Activated CD4-positive, alpha-beta T cell treated with anti-CD3 and anti-CD28 coated beads for 48 hours (primary cell): ENCODE measurements at regions not wholly inside any gene's neighbourhood (a gene's known extent, or its start where the extent isn't known, plus 50 kb on each side); places are given as distances from the start of the nearest gene placed in this dataset.
A peak's percentile ranks its signal among the peaks of the same experiment; 100 is the strongest.
"Not testable (repeated sequence)": the region's sequence is repeated elsewhere in the genome, so short reads cannot be mapped to it uniquely, and the experiment has no call there.

Experiments used
- DNase-seq: peaks from one replicate; pipeline ENCODE4 v3.0.0-alpha.2; 2020

DNA sequence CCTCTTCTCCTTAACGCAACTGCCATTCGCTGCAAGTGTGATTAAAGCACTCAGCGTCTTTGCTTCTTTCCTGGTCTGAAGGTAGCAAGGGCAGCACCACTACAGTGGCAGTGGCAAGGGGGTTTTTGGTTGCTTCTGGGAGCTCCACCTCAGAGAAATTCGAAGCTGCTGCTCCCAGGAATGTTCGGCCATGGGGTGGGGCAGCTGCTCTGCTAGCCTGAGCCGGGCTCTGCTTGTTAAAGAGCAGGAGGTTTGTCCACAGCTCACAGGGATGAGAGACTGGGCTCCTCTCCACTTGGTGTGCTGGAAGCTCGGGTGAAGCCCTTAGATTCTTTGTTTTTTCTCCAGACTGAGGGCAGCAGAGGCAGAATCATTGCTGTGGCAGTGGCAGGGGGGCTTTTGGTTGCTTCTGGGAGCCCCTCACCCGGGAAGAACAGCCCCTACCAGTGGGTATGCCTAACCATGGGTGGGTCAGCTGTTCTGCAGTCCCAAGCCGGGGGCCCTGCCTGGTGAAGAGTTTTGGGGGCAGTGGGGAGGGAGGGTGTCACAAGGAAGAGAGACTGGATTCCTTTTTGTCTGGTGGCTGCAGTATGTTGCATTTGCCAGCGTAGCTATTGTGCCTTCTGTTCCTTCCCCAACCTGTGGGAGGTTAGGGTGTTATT is 340.2 kb downstream of the AEBP2 start:
- DNase-seq, result no peak

DNA sequence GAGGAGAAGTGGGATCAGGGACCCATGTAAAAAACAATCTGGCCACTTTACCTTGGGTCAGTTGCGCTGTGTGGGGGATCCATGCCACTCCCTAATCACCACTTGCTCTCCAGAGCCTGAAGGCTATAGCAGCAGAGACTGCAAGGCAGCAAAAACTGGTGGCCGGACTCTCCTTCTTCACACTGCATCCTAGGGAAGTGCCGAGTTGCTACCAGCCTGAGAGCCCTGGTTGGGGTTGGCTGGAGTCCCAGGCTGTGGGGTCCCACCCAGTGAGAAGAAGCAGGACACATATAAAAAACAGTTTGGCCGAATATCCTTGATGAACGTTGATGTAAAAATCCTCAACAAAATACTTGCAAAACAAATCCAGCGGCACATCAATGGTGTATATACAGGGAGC is 341.2 kb downstream of the AEBP2 start:
- no peak for DNase-seq

DNA sequence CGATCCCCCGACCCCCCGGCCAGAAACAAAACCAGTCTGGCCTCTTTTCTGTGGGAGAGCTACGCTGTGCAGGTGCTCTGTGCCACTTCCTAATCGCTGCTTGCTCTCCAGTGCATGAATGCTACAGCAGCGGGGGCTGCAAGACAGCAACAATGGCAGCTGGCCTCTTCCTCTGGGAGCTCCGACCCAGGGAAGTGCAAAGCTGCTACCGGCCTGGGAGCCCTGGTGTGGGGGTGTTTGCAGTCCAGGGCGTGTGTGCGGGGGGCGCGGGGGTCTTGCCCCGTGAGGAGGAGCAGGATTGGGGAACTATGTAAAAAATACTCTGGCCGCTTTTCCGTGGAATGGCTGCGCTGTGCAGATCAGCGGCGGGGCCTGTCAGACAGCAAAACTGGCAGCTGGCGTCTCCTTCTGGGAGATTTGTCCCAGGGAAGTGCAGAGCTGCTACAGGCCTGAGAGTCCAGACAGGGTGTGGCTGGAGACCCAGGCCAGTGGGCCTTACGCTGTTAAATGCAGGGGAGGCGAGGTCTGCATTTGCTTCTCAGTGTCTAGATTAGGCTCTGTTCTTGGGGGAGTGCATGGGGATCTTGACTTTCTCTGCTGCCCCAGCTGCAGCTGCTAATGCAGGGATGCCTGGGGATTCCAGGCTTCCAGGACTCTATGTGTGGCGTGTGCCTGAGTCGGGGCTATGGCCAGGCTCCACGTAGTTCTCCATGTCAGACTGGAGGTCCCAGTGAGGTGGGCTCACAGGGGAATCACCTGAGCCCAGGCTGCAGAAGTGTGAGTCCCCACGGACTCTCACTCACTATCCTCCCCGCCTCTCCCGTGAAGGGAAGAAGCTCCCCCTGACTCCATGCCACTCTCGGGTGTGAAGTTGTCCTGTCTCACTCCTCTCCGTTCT is 344.5 kb downstream of the AEBP2 start:
- DNase-seq, result no peak

DNA sequence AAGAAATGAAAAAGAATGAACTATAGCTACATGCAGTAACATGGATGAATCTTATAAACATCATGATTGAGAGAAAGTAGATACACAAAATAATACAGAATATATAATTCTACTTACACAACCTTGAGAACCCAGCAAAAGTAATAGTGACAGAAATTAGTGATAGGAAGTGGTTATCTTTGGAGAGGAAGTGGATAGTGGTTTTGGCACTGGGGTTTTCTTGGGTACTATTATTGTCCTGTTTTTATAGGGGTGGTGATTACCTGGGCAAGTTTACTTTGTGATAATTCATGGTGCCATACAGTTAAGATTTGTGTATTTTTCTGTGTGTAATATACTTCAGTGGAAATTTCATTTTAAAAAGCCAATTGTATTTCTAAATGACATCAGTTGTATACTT is 352.7 kb downstream of the AEBP2 start:
- DNase-seq, result no peak

DNA sequence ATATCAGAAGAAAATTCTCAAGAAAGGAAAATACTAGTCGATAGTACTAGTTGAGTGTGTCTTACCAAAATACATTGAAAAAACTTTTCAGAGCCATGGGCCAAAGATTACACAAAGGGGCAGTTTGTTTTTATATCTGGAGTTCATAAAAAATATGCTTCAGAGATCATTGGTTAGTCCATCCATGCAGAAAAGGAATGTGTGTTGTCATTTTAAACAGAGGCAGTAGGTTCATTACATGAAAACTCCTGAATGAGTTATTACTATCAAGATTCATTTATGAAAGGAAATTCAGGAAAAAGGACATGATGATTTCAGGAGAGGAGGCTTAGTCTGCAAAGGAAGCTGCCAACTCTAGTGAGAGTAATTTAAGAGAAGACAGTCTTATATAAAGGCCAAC is 354.8 kb downstream of the AEBP2 start:
- no peak for DNase-seq

DNA sequence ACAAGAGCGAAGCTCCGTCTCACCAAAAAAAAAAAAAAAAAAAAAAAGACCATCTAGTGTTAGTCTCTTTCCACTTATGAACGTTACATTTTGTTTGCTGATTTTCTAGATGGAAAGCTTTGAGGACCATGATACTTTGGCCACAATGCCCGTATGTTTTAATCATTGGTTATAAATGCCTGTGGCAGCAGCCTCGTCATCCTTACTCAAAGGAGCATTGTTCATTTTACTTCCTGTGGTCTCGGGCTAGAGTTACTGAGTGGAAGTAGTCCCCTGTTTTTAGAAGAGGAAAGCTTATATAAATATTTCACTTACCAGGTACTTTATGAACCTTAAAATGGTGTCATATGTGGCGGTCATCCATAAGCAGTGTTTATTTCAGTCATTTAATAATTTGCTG is 359.9 kb downstream of the AEBP2 start:
- no peak for DNase-seq

DNA sequence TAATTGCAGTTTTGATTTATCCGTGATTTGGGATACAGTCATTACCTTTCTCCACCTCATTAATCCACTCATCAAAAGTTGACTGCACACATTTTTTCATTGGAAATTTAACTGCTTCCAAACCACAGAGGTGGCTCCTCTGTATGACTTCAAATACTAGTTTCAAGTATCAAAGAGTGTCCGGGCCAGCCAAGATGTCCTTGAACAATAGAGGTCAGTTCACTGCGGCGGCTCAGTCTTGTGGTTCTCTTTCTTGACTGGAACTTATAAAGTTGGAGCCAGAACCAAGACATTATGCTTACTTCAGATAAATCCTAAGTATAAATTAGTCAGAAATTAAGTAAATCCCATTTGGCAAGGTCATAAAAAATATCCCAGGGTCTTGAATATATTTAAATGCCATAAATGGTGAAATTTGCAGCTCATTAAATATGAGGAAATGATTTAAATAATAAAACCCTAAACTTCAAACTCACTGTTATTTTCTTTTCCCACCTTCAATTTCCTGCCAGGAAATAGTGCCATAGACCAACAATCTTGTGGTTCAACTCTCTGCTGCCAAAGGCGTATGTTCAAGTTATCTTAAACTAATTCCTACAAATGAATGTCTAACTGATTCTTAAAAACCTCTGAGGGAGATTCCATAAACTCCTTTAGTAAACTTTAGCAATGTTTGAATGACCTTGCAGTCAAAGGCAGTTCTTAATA is 360.8 kb downstream of the AEBP2 start:
- no peak for DNase-seq

DNA sequence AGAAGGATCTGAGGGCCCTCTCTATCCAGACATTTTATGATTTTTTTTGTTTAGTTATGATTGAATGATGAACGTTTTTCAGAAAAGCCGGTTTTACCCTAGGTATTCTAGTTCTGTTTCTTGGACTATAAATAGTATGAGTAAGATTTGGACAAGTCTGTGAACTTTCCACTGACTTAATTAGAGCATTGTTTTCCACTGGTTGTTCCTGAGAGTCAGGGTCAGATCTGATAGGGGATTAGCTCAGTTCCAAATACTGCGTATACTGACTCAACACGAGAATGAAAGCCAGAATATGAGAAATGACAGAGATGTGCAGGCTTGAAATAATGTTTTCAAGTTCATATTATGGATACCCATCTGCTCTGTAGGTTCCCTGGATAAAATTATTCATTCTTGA is 361.6 kb downstream of the AEBP2 start:
- DNase-seq, result no peak

DNA sequence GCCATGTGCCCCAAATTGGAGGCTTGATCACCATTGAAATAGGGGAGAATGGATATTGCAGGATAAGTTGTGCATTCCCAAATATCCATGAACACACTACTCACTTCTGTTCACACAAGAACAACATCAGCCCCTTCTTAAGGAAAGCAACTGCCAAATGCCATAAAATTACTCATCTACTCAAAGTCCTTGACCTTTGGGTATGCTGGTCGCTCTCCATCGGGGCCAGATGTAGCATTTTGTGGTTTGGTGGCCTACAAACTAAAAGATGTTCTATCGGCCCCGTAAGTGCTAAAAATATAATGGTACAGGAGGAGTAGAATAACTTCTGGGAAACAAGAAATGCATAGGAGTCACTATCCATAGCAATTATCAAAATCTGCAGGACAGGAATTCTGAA is 362.6 kb downstream of the AEBP2 start:
- DNase-seq, result no peak

DNA sequence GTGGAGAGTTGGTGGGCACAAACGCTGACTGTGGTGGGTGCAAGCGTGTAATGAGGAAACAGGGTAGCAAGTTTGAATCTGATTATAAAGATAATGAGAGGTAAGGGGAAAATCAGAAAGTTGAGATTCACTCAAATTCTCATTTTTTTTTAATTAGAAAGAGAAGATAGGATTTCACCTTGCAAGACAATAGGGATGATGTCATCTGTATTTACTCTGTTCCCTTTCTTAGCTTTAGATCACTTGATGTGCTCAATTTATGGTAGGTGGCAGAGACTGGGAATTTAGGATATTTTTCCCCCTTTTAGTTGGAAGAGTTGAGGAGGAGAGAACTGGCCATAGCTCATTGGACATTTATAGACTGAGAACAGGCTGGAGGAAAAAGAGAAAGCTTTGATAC is 363.6 kb downstream of the AEBP2 start:
- no peak for DNase-seq

DNA sequence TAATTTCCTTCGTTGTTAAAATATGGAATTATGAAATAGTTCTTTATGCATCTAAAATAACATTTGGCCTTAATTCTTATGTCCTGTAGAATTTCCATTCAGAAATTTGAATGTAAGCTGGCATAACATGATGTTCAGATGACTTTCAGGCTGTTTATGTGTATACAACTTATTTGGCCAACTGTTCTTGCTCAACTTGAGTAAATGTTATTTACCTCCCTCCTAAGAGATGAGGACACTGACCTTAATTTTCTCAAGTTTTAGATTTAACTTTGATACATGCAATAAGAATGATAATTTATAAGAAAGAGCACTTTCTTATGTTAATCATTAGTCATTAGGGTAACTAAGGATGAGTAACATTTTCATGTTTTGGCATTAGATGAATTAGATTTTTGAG is 365.4 kb downstream of the AEBP2 start:
- no peak for DNase-seq

DNA sequence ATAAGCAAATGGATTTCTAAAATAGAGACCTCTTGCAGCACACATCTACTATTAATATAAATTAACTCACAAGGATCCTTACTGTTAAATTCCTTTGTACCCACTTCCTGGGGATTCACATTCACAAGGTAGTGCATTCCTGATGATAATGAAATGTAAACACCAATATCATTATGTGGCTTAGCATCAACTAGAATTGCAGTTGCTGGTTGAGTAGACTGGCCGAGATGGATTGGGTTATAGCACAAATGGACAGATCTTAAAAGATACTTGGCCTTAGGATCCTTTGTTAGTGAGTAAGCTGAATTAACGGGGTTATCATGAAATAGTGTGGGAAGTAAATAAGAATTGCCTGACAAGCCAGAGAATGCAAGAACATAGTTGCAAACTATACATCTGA is 369.1 kb downstream of the AEBP2 start:
- DNase-seq, result no peak

DNA sequence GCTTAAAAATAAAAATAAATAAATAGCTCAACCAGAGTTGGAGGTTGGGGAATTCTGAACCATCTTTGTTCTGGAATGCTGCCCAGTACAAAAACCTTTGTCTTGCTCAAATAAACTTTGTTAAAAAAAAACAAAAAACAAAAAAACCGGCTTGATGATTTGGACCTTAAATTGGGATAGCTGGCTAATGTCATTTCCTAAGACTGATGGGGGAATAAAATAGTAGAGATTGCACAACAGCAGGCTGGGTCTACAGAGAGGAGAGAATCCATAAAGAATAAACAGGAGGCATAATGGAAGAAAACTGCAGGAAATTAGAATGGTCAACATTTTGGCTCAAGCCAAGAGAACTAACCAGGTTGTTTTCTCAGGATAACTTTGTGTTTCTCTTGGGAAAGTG is 370.9 kb downstream of the AEBP2 start:
- no peak for DNase-seq

DNA sequence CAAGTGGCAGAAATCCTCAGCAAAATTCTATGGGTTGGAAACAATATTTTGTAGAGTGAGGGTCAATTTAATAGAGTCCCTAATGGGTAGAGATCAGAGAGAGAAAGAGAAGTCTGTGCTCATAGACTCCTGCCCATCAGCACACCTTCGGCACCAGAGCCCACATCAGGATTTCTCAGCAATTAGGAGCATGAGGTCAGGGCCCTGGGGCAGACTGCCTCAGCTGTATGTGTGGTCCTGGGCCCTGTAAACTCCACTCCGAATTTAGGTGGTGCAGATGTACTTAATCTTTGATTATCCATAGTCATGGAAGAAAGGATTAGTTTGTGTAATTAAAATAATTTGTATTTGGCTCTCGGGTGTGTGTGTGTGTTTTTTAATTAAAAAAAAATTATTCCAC is 372.6 kb downstream of the AEBP2 start:
- DNase-seq, result no peak

DNA sequence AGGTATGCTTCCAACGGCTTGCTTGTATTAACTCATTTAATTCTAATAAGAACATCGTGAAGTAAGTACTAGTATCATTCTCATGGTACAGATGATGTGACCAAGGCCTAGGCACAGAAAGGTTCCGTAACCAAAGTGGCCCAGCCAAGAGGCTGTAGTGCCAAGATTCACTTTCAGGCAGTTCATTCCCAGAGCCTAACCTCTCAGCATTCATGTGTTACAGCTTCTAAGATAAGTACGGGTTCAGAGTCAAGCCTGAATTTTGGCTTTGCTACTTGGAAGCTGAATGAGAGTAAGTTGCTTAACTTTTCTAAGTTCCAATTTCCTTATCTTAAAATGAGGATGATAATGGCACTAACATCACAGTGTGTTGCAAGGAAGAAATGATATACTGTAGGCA is 379.9 kb downstream of the AEBP2 start:
- DNase-seq, result no peak

DNA sequence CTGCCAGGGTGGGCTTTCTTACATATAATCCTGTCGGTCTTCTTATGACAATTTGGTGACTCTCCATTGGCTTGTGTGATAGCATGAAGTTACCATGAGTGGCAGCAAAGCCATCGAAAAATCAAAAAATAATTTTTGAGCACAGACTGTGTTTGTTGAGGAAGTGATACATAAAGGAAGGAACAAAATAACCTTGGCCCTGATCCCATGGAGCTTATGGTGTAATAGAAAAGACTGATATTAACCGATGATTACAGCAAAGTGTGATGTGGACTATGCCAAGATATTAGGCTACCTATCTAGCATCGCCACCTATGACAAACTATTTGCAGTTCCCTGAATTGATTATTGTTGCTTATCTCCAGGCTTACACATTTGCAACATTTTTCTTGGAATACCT is 383.2 kb downstream of the AEBP2 start:
- DNase-seq, result no peak

DNA sequence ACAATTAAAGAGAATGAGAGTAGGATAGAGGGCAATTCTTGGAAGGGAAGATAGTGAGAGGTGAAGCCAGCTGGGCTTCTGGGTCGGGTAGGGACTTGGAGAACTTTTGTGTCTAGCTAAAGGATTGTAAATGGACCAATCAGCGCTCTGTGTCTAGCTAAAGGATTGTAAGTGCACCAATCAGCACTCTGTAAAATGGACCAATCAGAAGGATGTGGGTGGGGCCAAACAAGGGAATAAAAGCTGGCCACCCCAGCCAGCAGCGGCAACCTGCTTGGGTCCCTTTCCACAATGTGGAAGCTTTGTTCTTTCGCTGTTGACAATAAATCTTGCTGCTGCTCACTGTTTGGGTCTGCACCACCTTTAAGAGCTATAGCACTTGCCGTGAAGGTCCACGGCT is 384.0 kb downstream of the AEBP2 start:
- DNase-seq, result not testable (repeated sequence)

DNA sequence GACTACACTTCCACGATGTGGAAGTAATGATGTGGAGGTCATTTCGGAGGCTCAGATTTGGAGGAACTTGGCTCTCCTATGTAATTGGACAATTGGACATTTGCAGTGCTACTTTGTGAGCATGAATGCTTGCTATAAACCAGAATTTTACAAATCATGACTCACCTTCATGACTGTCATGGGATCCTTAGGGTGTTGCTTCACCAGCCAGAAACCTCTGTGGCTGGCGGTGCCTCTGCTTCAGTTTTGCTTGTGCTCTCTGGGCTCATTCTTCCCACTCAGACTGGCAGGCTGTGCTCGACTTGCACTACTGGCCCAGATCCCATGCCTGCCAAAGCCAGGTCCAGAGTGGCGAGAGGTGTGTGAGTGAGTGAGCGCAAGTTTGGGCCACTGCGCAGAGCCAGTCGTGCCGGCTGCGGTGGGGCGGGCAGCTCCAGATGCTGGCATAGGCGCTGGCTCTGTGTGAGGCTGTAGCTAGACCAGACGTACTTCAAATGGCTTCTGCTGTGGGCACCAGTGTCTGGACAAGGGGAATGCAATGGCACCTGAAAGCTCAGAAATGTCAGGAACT is 387.8 kb downstream of the AEBP2 start:
- DNase-seq, result no peak

DNA sequence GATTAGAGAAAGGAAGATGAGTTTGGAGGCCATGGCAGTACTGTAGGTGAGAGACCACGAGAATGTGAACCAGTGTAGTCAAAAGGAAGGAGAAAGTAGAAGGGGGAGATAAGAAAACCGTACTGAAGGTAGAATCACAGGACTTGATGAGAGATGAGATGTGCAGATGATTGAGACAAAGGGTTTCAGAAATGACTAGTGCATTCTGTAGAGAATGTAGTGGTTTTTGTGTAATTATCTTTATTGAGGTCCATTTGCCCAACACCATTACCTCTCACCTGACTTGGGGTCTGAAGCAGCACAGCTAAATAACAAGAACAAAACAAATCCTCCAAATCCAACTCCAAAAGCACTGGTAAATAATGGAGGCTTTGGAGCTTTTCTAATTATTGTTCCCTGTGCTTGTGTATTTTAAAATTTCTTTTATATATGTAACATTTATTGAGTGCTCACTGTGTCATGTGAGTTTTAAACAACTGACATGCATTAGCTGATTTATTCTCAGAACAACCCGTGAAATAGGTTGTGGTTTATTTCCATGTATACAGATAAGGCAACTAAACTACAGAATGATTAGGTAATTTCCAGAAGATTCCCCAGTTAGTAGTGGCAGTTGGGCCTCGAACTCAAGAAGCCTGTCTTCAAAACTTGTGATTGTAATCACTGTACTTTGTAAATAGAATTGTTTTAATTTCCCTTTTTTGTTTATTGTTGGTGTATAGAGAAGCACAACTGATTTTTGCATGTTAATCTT is 390.0 kb downstream of the AEBP2 start:
- DNase-seq, result no peak

DNA sequence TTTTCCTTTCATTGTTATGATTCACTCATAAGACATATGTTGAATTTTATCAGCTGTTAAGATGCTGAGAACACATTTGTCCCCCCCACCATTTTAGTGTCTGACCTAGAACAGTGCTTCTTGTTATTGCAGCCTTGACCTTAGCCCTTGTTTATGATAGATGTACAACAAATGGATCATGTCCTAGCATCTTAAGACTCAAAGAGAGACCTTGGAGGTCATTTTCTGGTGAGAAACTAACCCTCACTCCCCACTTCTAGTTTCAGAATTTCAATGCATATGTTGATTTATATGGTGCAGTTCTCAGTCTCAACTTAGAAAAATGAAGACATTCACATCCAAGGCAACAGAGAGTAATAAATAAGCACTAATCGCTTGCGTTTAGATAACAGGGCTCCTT is 391.2 kb downstream of the AEBP2 start:
- DNase-seq, result no peak

DNA sequence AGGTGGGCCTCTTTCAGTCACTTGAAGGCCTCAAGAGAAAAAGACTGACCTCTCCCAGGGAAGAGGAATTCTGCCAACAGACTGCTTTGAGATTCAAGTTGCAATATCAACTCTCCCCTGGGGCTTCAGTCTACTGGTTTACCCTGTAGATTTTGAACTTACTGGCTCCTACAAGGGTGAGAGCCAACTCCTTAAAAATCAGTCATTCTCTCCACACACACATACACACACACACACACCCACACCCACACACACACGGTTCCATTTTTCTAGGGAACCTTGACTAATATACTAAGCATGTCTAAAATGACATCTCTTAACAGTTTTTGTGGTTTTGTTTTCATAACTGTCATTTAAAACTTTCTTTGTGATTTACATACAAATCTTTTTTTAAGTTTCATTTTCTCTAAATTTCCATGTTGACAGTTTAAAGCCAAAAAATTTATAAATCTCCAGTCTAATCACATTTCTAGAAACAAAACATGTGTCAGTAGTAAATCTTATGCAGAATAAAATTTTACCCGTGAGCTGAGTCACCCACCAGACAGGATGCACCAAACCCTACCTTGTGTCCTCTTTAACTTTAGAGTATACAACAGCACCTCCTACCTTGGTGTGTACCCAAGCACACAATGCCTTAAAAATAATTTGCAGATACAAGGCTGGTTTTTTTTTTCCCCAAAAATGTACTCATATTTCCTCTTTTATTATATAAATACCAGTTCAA is 394.6 kb downstream of the AEBP2 start:
- peak; percentile 38 for DNase-seq

DNA sequence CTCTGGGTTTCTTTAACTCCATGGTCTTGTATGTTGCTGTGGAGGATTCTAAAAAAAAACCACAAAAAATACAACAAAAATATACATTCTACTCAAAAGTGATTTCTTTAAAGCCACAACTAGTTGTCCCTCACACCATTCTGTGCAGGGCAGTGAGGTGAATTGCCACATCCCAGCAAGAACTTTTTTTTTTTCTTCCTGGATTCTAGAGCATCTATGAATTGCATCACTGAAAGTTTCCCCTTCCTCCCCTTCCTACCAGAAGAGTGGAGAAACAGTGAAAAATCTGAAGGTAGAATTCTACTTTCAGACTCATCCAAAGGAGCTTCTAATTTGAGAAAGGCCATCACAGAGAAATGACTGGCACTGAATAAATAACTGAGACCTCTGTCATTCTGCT is 395.3 kb downstream of the AEBP2 start:
- no peak for DNase-seq
